ENCODE measurements at regions not wholly inside any gene's neighbourhood (a gene's known extent, or its start where the extent isn't known, plus 50 kb on each side); places are given as distances from the start of the nearest gene placed in this dataset.
"Not testable (repeated sequence)": the region's sequence is repeated elsewhere in the genome, so short reads cannot be mapped to it uniquely, and the experiment has no call there.

DNA sequence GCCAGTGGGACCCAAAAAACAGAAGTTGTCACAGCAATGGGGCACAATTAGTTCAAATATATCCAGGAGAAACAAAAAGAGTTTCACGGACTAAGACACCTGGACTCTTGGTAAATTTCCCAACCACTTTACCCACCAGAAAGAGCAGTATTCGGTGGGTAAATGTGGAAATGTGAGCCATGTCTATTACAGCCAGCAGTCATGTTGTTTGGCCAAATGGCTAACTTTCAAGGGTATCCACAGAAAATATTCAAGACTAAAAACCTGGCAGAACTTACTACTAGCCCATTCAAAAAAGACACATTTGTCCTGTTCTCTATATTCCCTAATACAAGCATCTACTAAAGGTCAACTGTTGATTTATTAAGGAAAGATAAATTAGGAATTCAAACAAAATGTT, 1296.0 kb upstream of the NXPH2 start:
- no peak overlapping the region for H3K4me3 ChIP-seq (ENCODE audit: low read depth, low read length)
- CTCF ChIA-PET = interaction anchor here (0.6 kb wide), 1 partner anchor 1145 kb away, joined by 5 read pairs; no protein-coding TSS in a partner anchor
- H3K27ac ChIP-seq (ENCODE audit: extremely low read depth, low read depth, low read length) = no peak overlapping the region
- no peaks in the 10 kb centered on the region for H3K4me1 ChIP-seq (ENCODE audit: control insufficient read depth, insufficient read depth, low read length)
- no peaks in the 10 kb centered on the region for H3K36me3 ChIP-seq (ENCODE audit: control insufficient read depth in 2 of 2, insufficient read depth in 1 of 2, low read length in 2 of 2)
- H3K9me3 ChIP-seq (ENCODE audit: control insufficient read depth, insufficient read depth, low read depth, low read length) = no peaks in the 10 kb centered on the region
- POLR2A ChIA-PET = no interaction called here
- no peak for TF ChIP-seq ZNF341 (tag by site-specific recombination; IDR thresholded peaks at IDR 0.05; ENCODE audit: low read depth)
- no peak for TF ChIP-seq ZNF10 (tag by site-specific recombination; IDR thresholded peaks at IDR 0.05)
- no peak for TF ChIP-seq BCL6B (tag by site-specific recombination; IDR thresholded peaks at IDR 0.05)
- TF ChIP-seq, protein P1, sequence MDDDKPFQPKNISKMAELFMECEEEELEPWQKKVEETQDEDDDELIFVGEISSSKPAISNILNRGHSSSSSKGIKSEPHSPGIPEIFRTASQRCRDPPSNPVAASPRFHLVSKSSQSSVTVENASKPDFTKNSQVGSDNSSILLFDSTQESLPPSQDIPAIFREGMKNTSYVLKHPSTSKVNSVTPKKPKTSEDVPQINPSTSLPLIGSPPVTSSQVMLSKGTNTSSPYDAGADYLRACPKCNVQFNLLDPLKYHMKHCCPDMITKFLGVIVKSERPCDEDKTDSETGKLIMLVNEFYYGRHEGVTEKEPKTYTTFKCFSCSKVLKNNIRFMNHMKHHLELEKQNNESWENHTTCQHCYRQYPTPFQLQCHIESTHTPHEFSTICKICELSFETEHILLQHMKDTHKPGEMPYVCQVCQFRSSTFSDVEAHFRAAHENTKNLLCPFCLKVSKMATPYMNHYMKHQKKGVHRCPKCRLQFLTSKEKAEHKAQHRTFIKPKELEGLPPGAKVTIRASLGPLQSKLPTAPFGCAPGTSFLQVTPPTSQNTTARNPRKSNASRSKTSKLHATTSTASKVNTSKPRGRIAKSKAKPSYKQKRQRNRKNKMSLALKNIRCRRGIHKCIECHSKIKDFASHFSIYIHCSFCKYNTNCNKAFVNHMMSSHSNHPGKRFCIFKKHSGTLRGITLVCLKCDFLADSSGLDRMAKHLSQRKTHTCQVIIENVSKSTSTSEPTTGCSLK (tag by site-specific recombination; IDR thresholded peaks at IDR 0.05) = no peak
- TF ChIP-seq ZNF366 (tag by site-specific recombination; conservative IDR thresholded peaks at IDR 0.05) = no peak
- no peak for TF ChIP-seq ZNF621 (tag by site-specific recombination; IDR thresholded peaks at IDR 0.05)
- no peak for TF ChIP-seq GLIS1 (tag by site-specific recombination; IDR thresholded peaks at IDR 0.05)
- no peak for TF ChIP-seq ZSCAN30 (tag by site-specific recombination; IDR thresholded peaks at IDR 0.05)
- TF ChIP-seq ZFP69B (tag by site-specific recombination; IDR thresholded peaks at IDR 0.05) = no peak
- TF ChIP-seq ZNF239 (tag by site-specific recombination; IDR thresholded peaks at IDR 0.05) = no peak
- TF ChIP-seq ZNF248 (tag by site-specific recombination; IDR thresholded peaks at IDR 0.05) = no peak
- TF ChIP-seq ZNF558 (tag by site-specific recombination; IDR thresholded peaks at IDR 0.05) = no peak
- no peak for TF ChIP-seq ZNF37A (tag by site-specific recombination; IDR thresholded peaks at IDR 0.05)
- TF ChIP-seq ZFHX2 (tag by site-specific recombination; conservative IDR thresholded peaks at IDR 0.05) = no peak
- TF ChIP-seq ZSCAN16 (tag by site-specific recombination; IDR thresholded peaks at IDR 0.05) = no peak
- TF ChIP-seq ZNF626 (tag by site-specific recombination; IDR thresholded peaks at IDR 0.05) = no peak
- no peak for TF ChIP-seq ZNF24 (tag by site-specific recombination; IDR thresholded peaks at IDR 0.05)

- CTCF ChIA-PET; H3K4me3 ChIP-seq (ENCODE audit: low read depth, low read length); POLR2A ChIA-PET; H3K36me3 ChIP-seq (ENCODE audit: control insufficient read depth in 2 of 2, insufficient read depth in 1 of 2, low read length in 2 of 2); H3K27ac ChIP-seq (ENCODE audit: extremely low read depth, low read depth, low read length); H3K9me3 ChIP-seq (ENCODE audit: control insufficient read depth, insufficient read depth, low read depth, low read length); H3K4me1 ChIP-seq (ENCODE audit: control insufficient read depth, insufficient read depth, low read length): not testable (repeated sequence)
These were observed 1293.6 kb upstream of the NXPH2 start for GRCh38 chr2:140073763-140074162.

- ChIA-PET CTCF (no interaction called here), POLR2A (no interaction called here)
- TF ChIP-seq, protein P2, sequence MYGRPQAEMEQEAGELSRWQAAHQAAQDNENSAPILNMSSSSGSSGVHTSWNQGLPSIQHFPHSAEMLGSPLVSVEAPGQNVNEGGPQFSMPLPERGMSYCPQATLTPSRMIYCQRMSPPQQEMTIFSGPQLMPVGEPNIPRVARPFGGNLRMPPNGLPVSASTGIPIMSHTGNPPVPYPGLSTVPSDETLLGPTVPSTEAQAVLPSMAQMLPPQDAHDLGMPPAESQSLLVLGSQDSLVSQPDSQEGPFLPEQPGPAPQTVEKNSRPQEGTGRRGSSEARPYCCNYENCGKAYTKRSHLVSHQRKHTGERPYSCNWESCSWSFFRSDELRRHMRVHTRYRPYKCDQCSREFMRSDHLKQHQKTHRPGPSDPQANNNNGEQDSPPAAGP (tag by site-specific recombination; IDR thresholded peaks at IDR 0.05) = no peak
- TF ChIP-seq ZFP69B (tag by site-specific recombination; IDR thresholded peaks at IDR 0.05) (no peak), ZNF211 (tag by site-specific recombination; IDR thresholded peaks at IDR 0.05; ENCODE audit: low read depth) (no peak), ZBTB17 (tag by site-specific recombination; IDR thresholded peaks at IDR 0.05) (no peak), ZNF133 (tag by site-specific recombination; IDR thresholded peaks at IDR 0.05) (no peak), SCRT1 (tag by site-specific recombination; IDR thresholded peaks at IDR 0.05; ENCODE audit: borderline replicate concordance) (no peak), ZNF184 (tag by site-specific recombination; IDR thresholded peaks at IDR 0.05) (no peak)
- TF ChIP-seq, protein P3, sequence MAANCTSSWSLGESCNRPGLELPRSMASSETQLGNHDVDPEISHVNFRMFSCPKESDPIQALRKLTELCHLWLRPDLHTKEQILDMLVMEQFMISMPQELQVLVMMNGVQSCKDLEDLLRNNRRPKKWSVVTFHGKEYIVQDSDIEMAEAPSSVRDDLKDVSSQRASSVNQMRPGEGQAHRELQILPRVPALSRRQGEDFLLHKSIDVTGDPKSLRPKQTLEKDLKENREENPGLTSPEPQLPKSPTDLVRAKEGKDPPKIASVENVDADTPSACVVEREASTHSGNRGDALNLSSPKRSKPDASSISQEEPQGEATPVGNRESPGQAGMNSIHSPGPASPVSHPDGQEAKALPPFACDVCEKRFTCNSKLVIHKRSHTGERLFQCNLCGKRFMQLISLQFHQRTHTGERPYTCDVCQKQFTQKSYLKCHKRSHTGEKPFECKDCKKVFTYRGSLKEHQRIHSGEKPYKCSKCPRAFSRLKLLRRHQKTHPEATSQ (tag by site-specific recombination; IDR thresholded peaks at IDR 0.05) = no peak
- TF ChIP-seq, protein P4, sequence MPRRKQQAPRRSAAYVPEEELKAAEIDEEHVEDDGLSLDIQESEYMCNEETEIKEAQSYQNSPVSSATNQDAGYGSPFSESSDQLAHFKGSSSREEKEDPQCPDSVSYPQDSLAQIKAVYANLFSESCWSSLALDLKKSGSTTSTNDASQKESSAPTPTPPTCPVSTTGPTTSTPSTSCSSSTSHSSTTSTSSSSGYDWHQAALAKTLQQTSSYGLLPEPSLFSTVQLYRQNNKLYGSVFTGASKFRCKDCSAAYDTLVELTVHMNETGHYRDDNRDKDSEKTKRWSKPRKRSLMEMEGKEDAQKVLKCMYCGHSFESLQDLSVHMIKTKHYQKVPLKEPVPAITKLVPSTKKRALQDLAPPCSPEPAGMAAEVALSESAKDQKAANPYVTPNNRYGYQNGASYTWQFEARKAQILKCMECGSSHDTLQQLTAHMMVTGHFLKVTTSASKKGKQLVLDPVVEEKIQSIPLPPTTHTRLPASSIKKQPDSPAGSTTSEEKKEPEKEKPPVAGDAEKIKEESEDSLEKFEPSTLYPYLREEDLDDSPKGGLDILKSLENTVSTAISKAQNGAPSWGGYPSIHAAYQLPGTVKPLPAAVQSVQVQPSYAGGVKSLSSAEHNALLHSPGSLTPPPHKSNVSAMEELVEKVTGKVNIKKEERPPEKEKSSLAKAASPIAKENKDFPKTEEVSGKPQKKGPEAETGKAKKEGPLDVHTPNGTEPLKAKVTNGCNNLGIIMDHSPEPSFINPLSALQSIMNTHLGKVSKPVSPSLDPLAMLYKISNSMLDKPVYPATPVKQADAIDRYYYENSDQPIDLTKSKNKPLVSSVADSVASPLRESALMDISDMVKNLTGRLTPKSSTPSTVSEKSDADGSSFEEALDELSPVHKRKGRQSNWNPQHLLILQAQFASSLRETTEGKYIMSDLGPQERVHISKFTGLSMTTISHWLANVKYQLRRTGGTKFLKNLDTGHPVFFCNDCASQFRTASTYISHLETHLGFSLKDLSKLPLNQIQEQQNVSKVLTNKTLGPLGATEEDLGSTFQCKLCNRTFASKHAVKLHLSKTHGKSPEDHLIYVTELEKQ (tag by site-specific recombination; IDR thresholded peaks at IDR 0.05; ENCODE audit: borderline replicate concordance) = no peak
These were observed 1287.5 kb upstream of the NXPH2 start for GRCh38 chr2:140067661-140068060.

More at GRCh38 chr2:140067661-140068060, 1287.5 kb upstream of the NXPH2 start:
- H3K4me3 ChIP-seq (ENCODE audit: low read depth, low read length) = no peak overlapping the region
- H3K9me3 ChIP-seq (ENCODE audit: control insufficient read depth, insufficient read depth, low read depth, low read length) = no peaks in the 10 kb centered on the region
- H3K4me1 ChIP-seq (ENCODE audit: control insufficient read depth, insufficient read depth, low read length) = no peaks in the 10 kb centered on the region
- H3K27ac ChIP-seq (ENCODE audit: extremely low read depth, low read depth, low read length) = no peak overlapping the region
- H3K36me3 ChIP-seq (ENCODE audit: control insufficient read depth in 2 of 2, insufficient read depth in 1 of 2, low read length in 2 of 2) = no peaks in the 10 kb centered on the region
